ENCODE measurements at regions not wholly inside any gene's neighbourhood (a gene's known extent, or its start where the extent isn't known, plus 50 kb on each side); places are given as distances from the start of the nearest gene placed in this dataset.

- H3K36me3 ChIP-seq (ENCODE audit: control insufficient read depth, insufficient read depth, low read length): no peaks in the 10 kb centered on the region
- in situ Hi-C loops (cut with MboI) (no loop called here), intact Hi-C loops (cut with micrococcal nuclease) (loop anchor here (2.0 kb wide), 1 partner anchor 91 kb away; no protein-coding TSS in a partner anchor)
- no peaks in the 10 kb centered on the region for H3K4me1 ChIP-seq (replicated peaks in 1 of 2; ENCODE audit: control insufficient read depth in 2 of 2, insufficient read depth in 2 of 2, low read length in 2 of 2)
- no peak overlapping the region for H2AFZ ChIP-seq (ENCODE audit: low read depth, low read length)
- H4K20me1 ChIP-seq (replicated peaks; ENCODE audit: control insufficient read depth, insufficient read depth, low read length): no peaks in the 10 kb centered on the region
- H3K9me1 ChIP-seq (ENCODE audit: control insufficient read depth, insufficient read depth, low read length): peaks cover 3% of the 10 kb centered on the region
- ATAC-seq: no peak
- no TSS peak for BruUV-seq (replicated peaks)
- CTCF ChIA-PET (ENCODE audit: low intra/inter-chr PET ratio): no interaction called here
- no peak for DNase-seq (ENCODE audit: extremely low read depth in 1 of 4, low spot score in 3 of 4)
- H3K79me2 ChIP-seq (ENCODE audit: control insufficient read depth, insufficient read depth, low read length): no peaks in the 10 kb centered on the region
- POLR2A ChIA-PET: no interaction called here
- no peaks in the 10 kb centered on the region for H3K9me3 ChIP-seq (replicated peaks; ENCODE audit: control insufficient read depth, insufficient read depth, low read depth, low read length)
- H3K27me3 ChIP-seq (ENCODE audit: control insufficient read depth in 2 of 2, insufficient read depth in 2 of 2, low read length in 2 of 2): no peaks in the 10 kb centered on the region
- FAIRE-seq: no peak
- no peak overlapping the region for H3K9ac ChIP-seq (ENCODE audit: insufficient read depth in 1 of 2, low read depth in 2 of 2, low read length in 2 of 2)
- no peak overlapping the region for H3K27ac ChIP-seq (ENCODE audit: extremely low read depth, low read depth, low read length)
- H3K4me2 ChIP-seq (ENCODE audit: insufficient read depth, low read length): no peak overlapping the region
- WGBS (ENCODE audit: insufficient coverage, low coverage, missing lambda C conversion rate): 0% methylated on average over 3 of the region's 3 CpGs
- no peak overlapping the region for H3K4me3 ChIP-seq
- TF ChIP-seq SIN3A (IDR thresholded peaks at IDR 0.05; ENCODE audit: borderline replicate concordance in 2 of 2, control insufficient read depth in 1 of 2, low read depth in 2 of 2, low read length in 2 of 2): no peak
- TF ChIP-seq HSF4 (CRISPR knock-in tag; IDR thresholded peaks at IDR 0.05; ENCODE audit: borderline replicate concordance): no peak
- TF ChIP-seq MYBL2 (IDR thresholded peaks at IDR 0.05; ENCODE audit: low read depth): no peak
- no peak for TF ChIP-seq MYBL2 (CRISPR knock-in tag; IDR thresholded peaks at IDR 0.05; ENCODE audit: borderline replicate concordance)
- no peak for TF ChIP-seq ZNF274 (IDR thresholded peaks at IDR 0.05; ENCODE audit: borderline replicate concordance, low read depth, low read length)
- no peak for TF ChIP-seq JUNB (CRISPR knock-in tag; conservative IDR thresholded peaks at IDR 0.05)
- no peak for TF ChIP-seq ZNF324 (CRISPR knock-in tag; IDR thresholded peaks at IDR 0.05)
- no peak for TF ChIP-seq TRIM24 (IDR thresholded peaks at IDR 0.05)
- no peak for TF ChIP-seq ZNF143 (CRISPR knock-in tag; IDR thresholded peaks at IDR 0.05)
- TF ChIP-seq ZNF41 (CRISPR knock-in tag; conservative IDR thresholded peaks at IDR 0.05): no peak
- no peak for TF ChIP-seq ZNF609 (CRISPR knock-in tag; IDR thresholded peaks at IDR 0.05; ENCODE audit: borderline replicate concordance)
- TF ChIP-seq ZBTB1 (CRISPR knock-in tag; IDR thresholded peaks at IDR 0.05; ENCODE audit: borderline replicate concordance, low read depth): no peak
- no peak for TF ChIP-seq ZNF449 (CRISPR knock-in tag; IDR thresholded peaks at IDR 0.05)
- TF ChIP-seq RB1 (IDR thresholded peaks at IDR 0.05; ENCODE audit: low read depth): no peak
- TF ChIP-seq ZSCAN29 (IDR thresholded peaks at IDR 0.05): no peak
- TF ChIP-seq CTCFL (IDR thresholded peaks at IDR 0.05; ENCODE audit: borderline replicate concordance, insufficient read depth, low read depth, low read length, poor library complexity, severe bottlenecking): no peak
Measured at GRCh38 chr4:154687840-154688239, 56.0 kb upstream of the LRAT start.
